ENCODE measurements at regions not wholly inside any gene's neighbourhood (a gene's known extent, or its start where the extent isn't known, plus 50 kb on each side); places are given as distances from the start of the nearest gene placed in this dataset.

DNA sequence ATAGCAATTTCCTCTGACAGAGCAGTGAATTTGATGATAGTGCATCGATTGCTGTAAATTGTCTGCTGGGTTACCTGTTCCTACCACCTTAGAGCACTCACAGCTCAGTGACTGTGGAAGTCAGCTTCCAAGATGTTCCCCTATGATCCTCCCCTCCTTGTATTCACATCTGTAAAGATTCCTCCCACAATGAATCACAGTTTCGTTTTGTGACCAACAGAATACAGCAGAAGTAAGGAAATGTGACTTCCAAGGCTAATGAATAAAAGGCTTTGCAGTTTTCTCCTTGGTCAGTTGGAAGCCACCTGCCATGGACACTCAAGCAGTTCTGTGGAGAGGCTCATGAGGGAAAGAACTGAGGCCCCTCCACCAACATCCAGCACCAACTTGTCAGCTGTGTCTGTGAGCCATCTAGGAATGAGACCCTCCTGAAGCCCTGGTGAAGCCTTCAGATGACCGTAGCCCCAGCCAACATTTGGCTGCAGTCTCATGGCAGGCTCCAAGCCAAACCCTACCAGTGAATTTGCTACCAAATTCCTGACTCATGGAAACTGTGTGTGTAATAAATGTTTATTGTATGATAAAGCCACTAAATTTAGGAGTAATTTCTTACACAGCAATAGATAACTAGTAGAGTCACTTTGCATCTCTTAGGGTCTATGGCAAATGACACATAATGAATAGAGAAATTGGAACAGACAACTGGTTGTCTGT is 309.5 kb upstream of the NPVF start:
- intact Hi-C loops (cut with micrococcal nuclease), result no loop called here
- no peaks in the 10 kb centered on the region for H3K36me3 Mint-ChIP-seq (ENCODE audit: low read depth)
- DNase-seq (ENCODE audit: low spot score), result no peak
- H3K9me3 Mint-ChIP-seq, result no peaks in the 10 kb centered on the region
- no peaks in the 10 kb centered on the region for H3K4me1 Mint-ChIP-seq (ENCODE audit: low read depth)
- H3K4me3 Mint-ChIP-seq, result no peak overlapping the region
- no peak overlapping the region for H3K27ac Mint-ChIP-seq
- H3K27me3 Mint-ChIP-seq (ENCODE audit: insufficient read depth), result no peaks in the 10 kb centered on the region

DNA sequence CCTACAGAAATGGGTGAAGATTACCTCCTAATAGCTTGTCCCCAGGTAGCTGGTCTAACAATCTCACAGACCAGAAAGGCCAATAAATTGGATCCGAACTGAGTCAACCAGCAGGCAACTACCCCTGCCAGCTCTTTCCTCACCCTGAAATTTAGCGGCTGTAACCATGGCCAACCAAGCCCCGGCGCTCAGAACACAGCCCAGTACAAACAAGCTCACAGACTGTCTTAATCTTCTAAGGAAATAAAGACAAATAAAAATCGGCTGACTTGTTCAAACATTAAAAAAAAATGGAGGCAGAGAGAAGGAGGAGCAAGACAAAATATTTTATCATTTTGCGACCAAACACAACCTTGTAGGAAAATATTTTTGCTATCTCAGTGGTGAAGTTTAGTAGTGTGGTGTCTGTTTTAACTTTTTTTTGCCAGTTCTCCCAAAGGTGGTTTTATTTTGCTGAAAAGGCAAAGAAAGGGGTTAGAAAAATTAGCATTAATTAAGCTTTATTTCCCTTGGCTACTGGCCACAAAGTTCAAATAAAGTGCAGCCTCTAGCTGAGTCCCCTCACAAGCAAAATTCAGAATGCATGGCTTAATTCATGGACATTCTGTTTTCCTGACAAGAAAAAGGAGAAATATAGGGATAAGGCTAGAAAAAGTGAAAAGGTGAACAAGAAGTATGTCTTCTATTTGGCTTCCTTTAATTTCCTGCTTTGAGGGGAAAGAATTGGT is 313.0 kb upstream of the NPVF start:
- Mint-ChIP-seq H3K27me3 (ENCODE audit: insufficient read depth) (peaks cover 10% of the 10 kb centered on the region), H3K4me3 (no peak overlapping the region), H3K9me3 (no peaks in the 10 kb centered on the region), H3K36me3 (ENCODE audit: low read depth) (no peaks in the 10 kb centered on the region), H3K4me1 (ENCODE audit: low read depth) (no peaks in the 10 kb centered on the region), H3K27ac (no peak overlapping the region)
- intact Hi-C loops (cut with micrococcal nuclease), result no loop called here
- no peak for DNase-seq (ENCODE audit: low spot score)

DNA sequence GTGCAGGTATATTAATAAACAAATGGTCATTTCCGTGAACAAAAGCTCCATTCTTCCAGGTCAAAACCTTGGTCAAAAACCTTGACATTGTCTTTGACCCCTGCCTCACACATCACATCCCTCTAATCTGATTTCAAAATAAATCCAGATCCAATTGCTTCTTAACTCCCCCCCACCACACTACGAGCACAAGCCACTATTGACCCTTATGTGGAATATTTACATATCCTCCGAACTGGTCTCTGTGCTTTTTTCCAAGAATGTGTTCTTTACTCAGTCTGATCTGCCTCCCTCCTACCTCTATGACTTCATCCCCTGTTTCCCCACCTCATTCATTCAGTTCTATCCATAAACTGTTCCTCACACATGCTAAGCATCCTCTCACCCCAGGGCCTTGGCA is 313.6 kb upstream of the NPVF start:
- intact Hi-C loops (cut with micrococcal nuclease), result no loop called here
- no peaks in the 10 kb centered on the region for H3K36me3 Mint-ChIP-seq (ENCODE audit: low read depth)
- DNase-seq (ENCODE audit: low spot score), result no peak
- no peaks in the 10 kb centered on the region for H3K9me3 Mint-ChIP-seq
- H3K4me1 Mint-ChIP-seq (ENCODE audit: low read depth), result no peaks in the 10 kb centered on the region
- no peak overlapping the region for H3K27ac Mint-ChIP-seq
- H3K4me3 Mint-ChIP-seq, result no peak overlapping the region
- peaks cover 10% of the 10 kb centered on the region for H3K27me3 Mint-ChIP-seq (ENCODE audit: insufficient read depth)

DNA sequence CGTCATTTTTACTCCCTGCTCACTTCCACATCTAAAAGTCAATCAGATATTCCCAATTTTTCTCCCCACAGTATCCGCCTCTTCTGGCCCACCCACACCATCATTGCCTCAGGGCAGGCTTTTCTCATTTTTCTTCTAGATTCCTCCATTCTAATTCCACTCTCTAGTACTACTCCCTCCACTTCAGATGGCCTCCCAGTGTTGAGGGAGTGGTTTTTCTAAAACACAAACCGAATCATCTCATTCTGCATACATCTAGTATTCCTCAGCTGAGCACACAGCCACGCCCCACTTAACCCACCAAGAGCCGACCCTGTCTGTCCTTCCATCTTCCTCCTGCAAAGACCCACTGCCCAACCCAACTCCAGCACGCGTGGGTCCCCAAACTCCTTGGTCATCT is 314.9 kb upstream of the NPVF start:
- intact Hi-C loops (cut with micrococcal nuclease), result no loop called here
- Mint-ChIP-seq H3K9me3 (no peaks in the 10 kb centered on the region), H3K4me1 (ENCODE audit: low read depth) (no peaks in the 10 kb centered on the region), H3K27me3 (ENCODE audit: insufficient read depth) (peaks cover 10% of the 10 kb centered on the region), H3K36me3 (ENCODE audit: low read depth) (no peaks in the 10 kb centered on the region), H3K4me3 (no peak overlapping the region), H3K27ac (no peak overlapping the region)
- no peak for DNase-seq (ENCODE audit: low spot score)

DNA sequence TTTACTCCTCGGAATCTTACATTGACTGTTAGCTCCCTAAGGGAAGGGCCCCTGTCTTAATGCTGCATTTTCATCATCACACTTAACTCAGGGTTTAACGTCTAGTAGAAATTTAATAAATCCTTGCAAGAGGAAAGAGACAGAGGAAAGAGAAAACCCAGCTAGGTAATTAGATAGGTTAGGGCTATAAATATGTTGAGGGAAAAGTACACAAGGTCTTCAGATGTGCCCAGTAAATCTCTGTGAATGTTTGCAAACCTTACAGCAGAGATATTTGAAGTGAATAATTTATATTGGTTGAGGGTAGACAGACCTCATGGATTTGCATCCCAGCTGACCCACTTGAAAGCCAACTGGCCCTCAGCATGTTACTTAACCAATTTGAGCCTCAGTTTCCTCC is 315.5 kb upstream of the NPVF start:
- Mint-ChIP-seq H3K27ac (no peak overlapping the region), H3K4me3 (no peak overlapping the region), H3K9me3 (no peaks in the 10 kb centered on the region), H3K36me3 (ENCODE audit: low read depth) (no peaks in the 10 kb centered on the region), H3K27me3 (ENCODE audit: insufficient read depth) (peaks cover 10% of the 10 kb centered on the region), H3K4me1 (ENCODE audit: low read depth) (no peaks in the 10 kb centered on the region)
- intact Hi-C loops (cut with micrococcal nuclease), result no loop called here
- no peak for DNase-seq (ENCODE audit: low spot score)

- Mint-ChIP-seq H3K27me3 (ENCODE audit: insufficient read depth) (peaks cover 10% of the 10 kb centered on the region), H3K27ac (no peak overlapping the region), H3K4me1 (ENCODE audit: low read depth) (no peaks in the 10 kb centered on the region)
Observed at GRCh38 chr7:25544254-25544653, 316.0 kb upstream of the NPVF start.

DNA sequence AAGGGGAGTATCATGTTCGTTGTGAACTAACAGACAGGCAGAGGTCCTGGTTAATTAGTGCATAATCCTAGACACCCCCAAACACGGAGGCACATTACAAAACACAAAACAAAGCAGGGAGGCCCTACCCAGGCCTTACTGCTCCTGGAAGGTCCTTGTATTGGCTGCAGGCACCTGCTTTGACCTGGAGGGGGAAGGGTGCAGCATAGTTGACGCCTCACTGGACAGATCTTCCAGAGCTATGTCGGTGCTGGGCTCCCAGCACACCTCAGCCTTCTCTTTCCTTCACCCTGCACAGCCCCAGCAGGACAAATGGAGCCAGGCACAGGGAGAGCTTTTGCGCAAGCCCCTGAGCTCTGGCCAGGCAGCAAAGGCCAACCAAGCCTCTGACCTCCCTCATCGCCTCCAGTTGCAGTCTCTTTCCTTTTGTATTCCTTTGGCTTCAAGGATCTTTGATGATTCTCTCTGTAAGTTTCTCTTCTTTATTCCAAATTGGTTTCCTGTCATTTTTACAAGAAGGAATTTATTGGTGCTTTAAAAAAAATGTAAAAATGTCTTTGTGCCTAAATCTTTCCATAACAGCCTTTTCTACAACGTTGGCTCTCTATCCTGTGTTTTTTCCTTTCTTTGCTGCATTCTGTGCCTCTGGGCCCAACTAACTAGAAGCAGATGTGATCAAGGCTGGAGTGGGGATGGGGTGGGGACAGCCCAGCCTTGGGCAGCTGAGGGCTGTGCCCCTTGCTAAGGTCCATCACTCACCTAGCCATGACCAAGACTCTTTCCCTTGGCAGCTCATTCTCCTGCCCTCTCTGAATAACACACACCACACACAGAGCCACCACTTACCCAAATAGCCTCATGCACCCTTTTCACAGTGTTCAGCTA is 317.1 kb upstream of the NPVF start:
- Mint-ChIP-seq H3K27me3 (ENCODE audit: insufficient read depth) (peaks cover 15% of the 10 kb centered on the region), H3K4me3 (no peak overlapping the region), H3K9me3 (no peaks in the 10 kb centered on the region), H3K27ac (no peak overlapping the region), H3K36me3 (ENCODE audit: low read depth) (no peaks in the 10 kb centered on the region), H3K4me1 (ENCODE audit: low read depth) (no peaks in the 10 kb centered on the region)
- intact Hi-C loops (cut with micrococcal nuclease), result no loop called here
- DNase-seq (ENCODE audit: low spot score), result no peak

More at GRCh38 chr7:25544254-25544653, 316.0 kb upstream of the NPVF start:
- no peak for DNase-seq (ENCODE audit: low spot score)
- Mint-ChIP-seq H3K4me3 (no peak overlapping the region), H3K9me3 (no peaks in the 10 kb centered on the region), H3K36me3 (ENCODE audit: low read depth) (no peaks in the 10 kb centered on the region)
- intact Hi-C loops (cut with micrococcal nuclease), result no loop called here

DNA sequence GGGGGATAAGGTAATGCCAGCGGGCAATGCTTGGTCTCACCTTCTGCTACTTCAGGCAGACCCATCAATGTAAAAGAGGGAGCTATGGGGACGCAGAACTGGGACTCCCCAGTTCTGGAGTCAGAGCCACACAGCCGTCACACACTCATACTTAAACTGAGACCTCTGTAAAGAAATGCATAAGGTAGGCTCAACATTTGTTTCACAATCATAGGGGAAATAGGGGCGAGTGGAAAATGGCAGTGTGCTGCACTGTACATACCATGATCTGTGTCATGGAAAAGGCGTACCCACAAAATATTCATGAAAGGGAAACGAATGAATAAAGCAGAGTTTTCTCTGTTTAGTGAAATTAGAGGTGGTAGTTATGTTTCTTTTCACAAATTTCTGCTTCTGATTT is 318.0 kb upstream of the NPVF start:
- H3K36me3 Mint-ChIP-seq (ENCODE audit: low read depth), result no peaks in the 10 kb centered on the region
- H3K4me1 Mint-ChIP-seq (ENCODE audit: low read depth), result no peaks in the 10 kb centered on the region
- H3K4me3 Mint-ChIP-seq, result no peak overlapping the region
- H3K9me3 Mint-ChIP-seq, result no peaks in the 10 kb centered on the region
- H3K27ac Mint-ChIP-seq, result no peak overlapping the region
- H3K27me3 Mint-ChIP-seq (ENCODE audit: insufficient read depth), result peaks cover 15% of the 10 kb centered on the region
- no peak for DNase-seq (ENCODE audit: low spot score)
- intact Hi-C loops (cut with micrococcal nuclease), result no loop called here

DNA sequence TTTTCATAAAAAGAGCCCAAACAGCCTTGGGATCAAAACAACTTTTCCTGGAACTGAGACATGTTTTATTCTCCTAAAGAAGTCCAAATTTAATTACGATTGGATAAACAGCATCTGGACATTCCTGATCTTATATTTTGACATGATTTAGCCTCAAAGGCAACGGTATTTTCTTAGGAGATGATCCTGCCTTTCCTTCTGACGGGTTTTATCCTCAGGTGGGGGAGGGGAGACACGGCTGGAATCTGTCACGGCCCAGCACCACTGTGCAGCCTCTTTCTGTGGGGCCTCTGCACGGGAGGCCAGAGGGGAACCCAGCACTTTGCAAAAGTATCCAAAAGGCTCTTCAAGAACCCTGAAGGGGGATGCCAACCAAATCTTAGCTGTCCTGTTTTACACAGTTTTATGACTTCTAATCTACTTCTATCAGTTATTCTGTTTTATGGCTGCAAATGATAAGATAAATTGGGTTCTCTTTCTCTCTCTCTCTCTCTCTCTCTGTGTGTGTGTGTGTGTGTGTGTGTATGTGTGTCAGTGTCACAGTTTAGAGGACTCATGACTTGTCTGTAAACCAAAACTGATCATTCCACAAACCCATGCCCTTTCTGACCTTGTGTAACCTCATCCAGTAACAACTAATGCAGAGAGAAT is 321.1 kb upstream of the NPVF start:
- Mint-ChIP-seq H3K36me3 (ENCODE audit: low read depth) (no peaks in the 10 kb centered on the region), H3K9me3 (no peaks in the 10 kb centered on the region), H3K4me3 (no peak overlapping the region), H3K27me3 (ENCODE audit: insufficient read depth) (peaks cover 10% of the 10 kb centered on the region), H3K4me1 (ENCODE audit: low read depth) (no peaks in the 10 kb centered on the region), H3K27ac (no peak overlapping the region)
- no peak for DNase-seq (ENCODE audit: low spot score)
- intact Hi-C loops (cut with micrococcal nuclease), result no loop called here

GRCh38 chr7:25550149-25550548 is 321.9 kb upstream of the NPVF start:
- no peak overlapping the region for H3K27ac Mint-ChIP-seq
- H3K27me3 Mint-ChIP-seq (ENCODE audit: insufficient read depth), result peaks cover 10% of the 10 kb centered on the region
- H3K4me1 Mint-ChIP-seq (ENCODE audit: low read depth), result no peaks in the 10 kb centered on the region
- no peaks in the 10 kb centered on the region for H3K9me3 Mint-ChIP-seq
- no peak overlapping the region for H3K4me3 Mint-ChIP-seq
- H3K36me3 Mint-ChIP-seq (ENCODE audit: low read depth), result no peaks in the 10 kb centered on the region
- no peak for DNase-seq (ENCODE audit: low spot score)
- intact Hi-C loops (cut with micrococcal nuclease), result no loop called here

DNA sequence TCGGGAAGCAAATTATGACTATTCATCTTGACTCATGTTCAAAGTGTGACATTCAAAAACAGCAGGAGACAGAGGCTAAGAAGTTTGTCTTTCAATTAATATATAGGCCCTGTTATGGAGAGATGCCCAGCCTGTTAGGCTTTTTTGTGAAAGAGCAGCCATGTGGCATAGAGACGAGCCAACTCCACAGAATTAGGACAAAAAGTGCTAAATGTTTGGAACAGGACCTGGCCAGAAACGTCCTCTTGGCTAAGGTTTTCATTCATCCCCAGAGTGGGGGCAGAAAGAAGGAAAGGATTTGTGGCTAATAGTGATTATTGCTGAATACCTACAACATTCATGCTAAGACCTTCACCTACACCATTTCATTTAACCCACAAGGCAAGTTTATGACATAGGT is 324.7 kb upstream of the NPVF start:
- H3K27ac Mint-ChIP-seq, result no peak overlapping the region
- H3K4me3 Mint-ChIP-seq, result no peak overlapping the region
- intact Hi-C loops (cut with micrococcal nuclease), result no loop called here
- no peaks in the 10 kb centered on the region for H3K36me3 Mint-ChIP-seq (ENCODE audit: low read depth)
- no peak for DNase-seq (ENCODE audit: low spot score)
- no peaks in the 10 kb centered on the region for H3K9me3 Mint-ChIP-seq
- H3K27me3 Mint-ChIP-seq (ENCODE audit: insufficient read depth), result peaks cover 11% of the 10 kb centered on the region
- peaks cover 5% of the 10 kb centered on the region for H3K4me1 Mint-ChIP-seq (ENCODE audit: low read depth)

GRCh38 chr7:25553580-25554291 is 325.4 kb upstream of the NPVF start:
- Mint-ChIP-seq H3K36me3 (ENCODE audit: low read depth) (no peaks in the 10 kb centered on the region), H3K27ac (no peak overlapping the region), H3K4me1 (ENCODE audit: low read depth) (peaks cover 5% of the 10 kb centered on the region), H3K9me3 (no peaks in the 10 kb centered on the region), H3K27me3 (ENCODE audit: insufficient read depth) (peaks cover 11% of the 10 kb centered on the region), H3K4me3 (no peak overlapping the region)
- no peak for DNase-seq (ENCODE audit: low spot score)
- intact Hi-C loops (cut with micrococcal nuclease), result no loop called here
